GM19035 (cell line): ENCODE measurements at regions not wholly inside any gene's neighbourhood (a gene's known extent, or its start where the extent isn't known, plus 50 kb on each side); places are given as distances from the start of the nearest gene placed in this dataset.
"Not testable (repeated sequence)": the region's sequence is repeated elsewhere in the genome, so short reads cannot be mapped to it uniquely, and the experiment has no call there.

Experiments used
- ATAC-seq: cut with Tn5 transposase; IDR thresholded peaks from one replicate; pipeline ENCODE4 v1.9.1; 2021; ENCODE audit not compliant: unreplicated experiment

DNA sequence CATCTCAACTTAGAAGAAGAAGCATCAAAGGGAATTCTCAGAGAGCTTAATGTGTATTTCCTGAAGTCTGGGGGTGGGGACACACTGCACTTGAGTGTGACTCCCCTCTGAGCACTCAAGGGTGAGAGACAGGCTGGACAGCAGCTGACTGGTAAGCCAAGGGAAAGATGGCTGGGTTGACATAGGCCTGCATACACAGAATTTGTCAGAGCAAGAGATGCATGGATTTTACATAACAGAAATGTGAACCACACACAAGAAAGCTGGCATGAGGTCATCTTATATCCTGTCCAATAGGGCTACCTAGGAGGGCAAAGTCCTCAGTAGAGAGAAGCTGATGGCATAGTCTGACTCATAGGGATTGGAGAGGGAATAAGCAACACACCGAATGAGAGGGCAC lies 114.3 kb upstream of the EPB41L4A start:
- ATAC-seq: no peak

DNA sequence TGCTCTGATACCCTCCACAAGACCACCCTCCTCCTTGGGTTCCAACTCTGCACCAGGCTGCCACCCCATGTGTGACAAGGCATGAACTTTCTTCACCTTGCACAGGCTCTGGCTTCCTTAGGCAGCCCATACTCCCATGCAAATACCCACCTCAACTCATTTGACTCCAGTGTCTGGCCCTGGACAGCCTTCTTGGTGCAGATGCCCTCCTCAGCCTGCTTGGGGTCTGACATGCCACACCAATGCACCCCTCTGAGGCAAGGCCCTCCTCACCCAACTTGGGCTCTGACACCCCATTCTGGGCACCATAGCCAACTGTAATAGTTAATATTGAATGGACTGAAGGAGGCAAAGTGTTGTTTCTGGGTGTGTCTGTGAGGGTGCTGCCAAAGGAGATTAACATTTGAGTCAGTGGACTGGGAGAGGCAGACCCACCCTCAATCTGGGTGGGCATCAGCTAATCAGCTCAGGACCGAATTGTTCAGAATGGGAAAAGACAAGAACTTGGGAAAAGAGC lies 115.0 kb upstream of the EPB41L4A start:
- no peak for ATAC-seq

DNA sequence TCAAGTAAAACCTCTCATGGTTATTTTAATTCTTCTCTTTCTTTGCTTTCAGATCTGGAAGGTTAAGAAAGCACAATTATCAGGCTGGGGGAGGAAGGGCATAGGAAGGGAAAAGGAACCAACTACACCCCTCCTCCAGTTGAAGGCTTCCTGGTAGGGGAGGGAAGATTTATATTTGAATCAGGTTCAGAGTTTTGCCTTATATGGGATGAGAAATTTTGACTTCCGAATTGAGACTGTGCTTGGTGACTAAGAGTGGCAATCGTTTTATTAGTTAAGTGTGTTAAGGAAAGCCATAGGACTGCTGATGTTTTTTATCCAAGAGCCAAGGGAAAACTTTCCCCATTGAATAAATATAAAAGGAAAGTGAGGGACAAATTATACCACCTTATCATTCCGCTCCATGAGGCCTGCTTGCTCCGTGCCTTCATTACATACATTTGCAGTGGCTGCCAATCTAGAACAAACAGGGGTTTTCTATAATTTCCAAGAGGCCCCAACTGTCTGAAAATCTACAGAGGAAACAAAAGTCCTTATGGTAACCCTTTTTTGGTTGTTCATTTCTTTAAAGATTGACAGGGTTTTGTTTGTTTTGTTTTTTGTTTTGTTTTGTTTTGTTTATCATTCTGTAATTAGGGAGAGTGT lies 115.7 kb upstream of the EPB41L4A start:
- ATAC-seq: no peak

DNA sequence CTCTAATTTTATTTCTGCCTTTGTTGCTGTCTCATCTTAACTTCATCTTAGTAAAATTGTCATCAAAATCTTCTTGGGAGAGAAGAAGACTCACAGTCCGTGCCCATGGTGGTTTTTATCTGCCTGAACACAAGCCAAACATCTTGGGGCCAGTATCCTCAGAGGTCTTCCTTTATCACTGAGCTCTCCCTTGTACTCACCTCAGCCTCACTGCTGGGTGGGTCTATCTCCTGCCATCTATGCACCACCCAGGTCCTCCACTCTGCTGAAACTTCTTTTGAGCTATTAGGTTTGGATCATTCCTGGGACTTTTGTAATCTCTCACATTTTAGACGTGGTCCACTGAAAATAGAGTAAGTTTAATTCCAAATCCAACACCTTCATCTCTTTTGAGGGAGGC lies 116.3 kb upstream of the EPB41L4A start:
- ATAC-seq: no peak

DNA sequence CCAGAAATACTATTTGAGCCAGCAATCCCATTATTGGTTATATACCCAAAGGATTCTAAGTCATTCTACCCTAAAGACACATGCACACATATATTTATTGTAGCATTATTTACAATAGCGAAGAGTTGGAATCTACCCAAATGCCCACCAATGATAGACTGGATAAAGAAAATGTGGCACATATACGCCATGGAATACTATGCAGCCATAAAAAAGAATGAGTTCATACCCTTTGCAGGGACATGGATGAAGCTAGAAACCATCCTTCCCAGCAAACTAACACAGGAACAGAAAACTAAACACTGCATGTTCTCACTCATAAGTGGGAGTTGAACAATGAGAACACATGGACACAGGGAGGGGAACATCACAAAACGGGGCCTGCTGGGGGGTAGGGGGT lies 125.5 kb upstream of the EPB41L4A start:
- ATAC-seq: not testable (repeated sequence)

DNA sequence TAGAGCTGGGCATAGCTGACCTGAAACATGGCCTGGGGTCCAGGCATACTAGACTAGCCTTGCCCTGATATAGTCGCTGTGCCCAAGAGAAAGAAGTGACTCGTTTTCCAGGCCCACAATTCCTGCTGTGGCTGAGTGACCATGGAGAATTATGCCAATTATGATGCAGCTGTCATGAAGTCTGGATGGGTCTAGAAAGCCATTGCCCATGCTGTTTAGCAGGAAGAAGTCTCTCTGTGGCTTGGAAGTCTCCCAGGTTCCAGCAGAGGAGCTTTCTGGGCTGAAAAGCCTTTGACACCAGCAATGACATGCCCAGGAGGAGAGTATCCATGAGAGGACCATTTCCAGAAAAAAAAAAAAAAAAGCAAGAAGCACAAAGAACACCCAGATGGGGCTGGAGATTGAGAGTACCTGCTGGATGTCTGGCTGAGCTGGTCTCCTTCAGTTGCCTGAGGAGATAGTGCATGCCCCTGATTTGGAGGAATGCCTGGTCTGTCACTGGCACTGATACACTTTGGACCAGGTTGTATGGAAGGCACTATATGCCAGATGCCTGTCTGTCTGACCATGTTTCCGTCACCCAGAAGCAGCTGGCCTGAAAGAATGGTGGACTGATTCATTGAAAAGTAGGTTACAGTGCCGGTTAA lies 128.0 kb upstream of the EPB41L4A start:
- no peak for ATAC-seq

DNA sequence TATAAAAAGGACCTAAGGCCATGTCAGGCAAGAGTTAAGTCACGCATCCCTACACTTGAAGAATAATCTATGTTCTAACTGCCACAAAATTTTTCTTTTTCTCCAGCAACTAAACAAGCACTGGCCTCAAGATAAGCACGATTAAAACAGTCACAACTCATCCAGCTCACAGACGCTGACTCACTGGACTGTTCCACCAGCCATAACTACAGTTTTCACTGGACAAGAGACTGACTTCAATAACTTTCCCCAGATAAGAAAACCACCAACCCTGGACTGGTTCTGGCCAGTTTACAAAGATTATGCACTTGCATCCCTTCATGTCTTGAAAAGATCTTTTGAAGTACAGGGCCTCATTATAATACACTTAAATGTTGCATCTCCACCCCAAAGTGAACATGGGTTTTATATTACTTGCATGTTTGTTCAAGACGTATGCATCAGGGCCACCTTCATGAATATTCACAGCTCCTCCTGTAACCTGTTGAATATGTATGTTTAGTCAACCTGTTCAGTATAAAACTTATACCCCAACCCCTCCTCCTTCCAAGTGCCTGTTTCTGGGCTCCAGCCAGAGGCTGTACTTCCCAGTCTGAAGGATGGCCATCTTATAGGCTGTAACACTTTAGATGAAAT lies 129.3 kb upstream of the EPB41L4A start:
- ATAC-seq: no peak

DNA sequence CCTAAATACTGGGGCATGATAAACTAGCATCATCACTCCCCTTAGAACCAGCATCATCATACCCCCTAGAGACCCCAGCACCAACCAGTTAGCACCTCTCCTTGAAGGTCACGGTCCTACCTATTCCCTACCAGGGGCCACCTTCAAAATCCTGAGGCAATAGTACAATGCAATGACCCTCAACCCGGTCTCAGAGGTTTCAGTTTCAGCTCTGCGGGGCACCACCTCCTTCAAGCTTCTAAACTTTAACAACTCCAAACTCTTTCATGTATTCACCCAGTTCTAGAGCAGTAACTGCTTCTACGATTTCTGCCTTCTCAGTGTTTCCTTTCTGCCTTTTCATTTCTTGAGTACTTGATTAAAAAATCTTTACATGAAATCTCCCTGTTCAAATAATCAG lies 130.1 kb upstream of the EPB41L4A start:
- ATAC-seq: peak; percentile 64

DNA sequence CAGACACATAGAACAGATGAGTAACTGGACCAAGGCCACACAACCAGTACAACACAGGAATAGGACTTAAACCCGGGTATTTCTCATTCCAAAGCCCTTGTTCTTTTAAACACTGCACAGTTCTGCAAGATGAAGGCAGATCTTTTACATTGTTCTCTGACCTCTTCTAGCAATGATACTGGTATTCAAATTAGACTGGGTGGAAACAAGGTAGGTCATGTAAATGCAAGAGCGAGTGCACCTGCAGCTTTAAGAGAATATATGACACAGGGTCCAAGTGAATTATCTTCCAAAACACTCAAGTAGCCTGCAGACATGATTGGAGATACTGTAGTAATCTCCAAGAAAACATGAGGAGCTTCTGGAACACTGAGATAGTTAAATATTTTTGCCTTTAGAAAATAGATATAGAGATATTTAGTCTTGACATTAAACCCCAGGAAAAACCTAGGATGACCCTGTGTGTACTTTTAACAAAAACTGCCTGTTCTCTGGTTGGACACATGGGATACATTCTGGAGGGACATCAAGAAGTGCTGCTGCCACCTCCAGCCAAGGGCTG lies 130.6 kb upstream of the EPB41L4A start:
- no peak for ATAC-seq

DNA sequence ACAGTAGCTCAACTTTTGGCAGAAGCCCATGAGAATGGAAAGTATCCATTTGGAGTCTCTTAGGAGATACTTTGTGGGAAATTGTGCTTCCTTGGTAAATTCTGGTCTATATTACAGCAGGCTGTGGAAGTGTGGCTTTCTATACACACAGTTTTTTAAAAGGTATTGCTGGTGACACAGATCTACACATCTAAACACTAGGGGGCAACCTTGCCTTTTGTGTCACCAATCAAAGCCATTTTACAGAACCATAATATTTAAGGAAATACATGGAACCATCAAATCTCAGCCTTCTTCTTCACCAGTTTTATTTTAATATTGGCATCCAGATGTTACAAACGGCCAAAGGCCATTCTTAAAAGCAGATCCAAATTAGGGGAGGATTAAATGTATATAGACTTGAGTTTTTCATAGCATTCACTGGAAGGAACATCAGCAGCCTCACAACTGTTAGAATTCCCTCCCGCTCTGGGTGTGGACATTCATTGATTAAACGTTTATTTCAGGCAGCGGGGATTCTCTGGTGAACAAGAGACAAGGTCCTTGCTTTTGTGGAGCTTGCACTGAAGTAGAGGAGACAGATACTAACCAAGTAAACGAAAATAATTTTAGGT lies 132.4 kb upstream of the EPB41L4A start:
- ATAC-seq: no peak

DNA sequence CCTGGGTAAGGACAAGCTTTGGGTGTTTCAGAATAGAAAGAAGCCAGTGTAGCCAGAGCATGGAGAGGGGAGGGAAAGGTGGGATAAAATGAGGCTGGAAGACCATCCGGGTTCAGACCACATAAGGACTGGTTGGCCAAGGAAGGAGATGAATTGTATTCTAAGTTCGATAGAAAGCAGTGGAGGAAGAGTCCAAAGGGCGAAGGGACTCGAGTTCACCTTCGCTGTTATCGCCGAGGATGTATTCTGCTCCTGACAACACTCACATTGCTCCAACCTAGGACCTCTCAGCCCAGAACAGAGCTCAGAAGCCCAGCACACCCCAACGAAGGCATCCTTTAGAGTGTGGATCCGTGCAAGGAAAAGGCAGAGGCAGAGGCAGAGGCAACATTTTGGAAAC lies 133.1 kb upstream of the EPB41L4A start:
- ATAC-seq: no peak

DNA sequence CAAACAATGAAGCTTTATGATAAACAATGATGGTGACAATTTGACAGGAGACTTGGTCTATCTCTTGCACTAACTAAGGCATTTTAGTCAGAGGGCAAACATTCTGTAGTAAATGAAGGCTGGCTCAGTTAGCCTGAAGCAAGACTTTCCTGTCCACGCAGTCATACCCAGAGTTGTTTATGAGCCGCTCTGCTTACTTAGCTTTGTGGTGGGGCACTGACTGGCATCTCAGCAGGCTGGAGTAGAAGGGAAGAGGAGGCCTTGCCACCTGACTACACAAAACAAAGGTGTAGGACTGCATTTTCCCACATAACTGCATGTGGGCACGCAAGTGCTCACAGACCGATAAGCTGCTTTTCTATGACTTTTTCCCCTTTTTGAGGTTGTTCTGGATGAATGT lies 133.7 kb upstream of the EPB41L4A start:
- ATAC-seq: no peak

DNA sequence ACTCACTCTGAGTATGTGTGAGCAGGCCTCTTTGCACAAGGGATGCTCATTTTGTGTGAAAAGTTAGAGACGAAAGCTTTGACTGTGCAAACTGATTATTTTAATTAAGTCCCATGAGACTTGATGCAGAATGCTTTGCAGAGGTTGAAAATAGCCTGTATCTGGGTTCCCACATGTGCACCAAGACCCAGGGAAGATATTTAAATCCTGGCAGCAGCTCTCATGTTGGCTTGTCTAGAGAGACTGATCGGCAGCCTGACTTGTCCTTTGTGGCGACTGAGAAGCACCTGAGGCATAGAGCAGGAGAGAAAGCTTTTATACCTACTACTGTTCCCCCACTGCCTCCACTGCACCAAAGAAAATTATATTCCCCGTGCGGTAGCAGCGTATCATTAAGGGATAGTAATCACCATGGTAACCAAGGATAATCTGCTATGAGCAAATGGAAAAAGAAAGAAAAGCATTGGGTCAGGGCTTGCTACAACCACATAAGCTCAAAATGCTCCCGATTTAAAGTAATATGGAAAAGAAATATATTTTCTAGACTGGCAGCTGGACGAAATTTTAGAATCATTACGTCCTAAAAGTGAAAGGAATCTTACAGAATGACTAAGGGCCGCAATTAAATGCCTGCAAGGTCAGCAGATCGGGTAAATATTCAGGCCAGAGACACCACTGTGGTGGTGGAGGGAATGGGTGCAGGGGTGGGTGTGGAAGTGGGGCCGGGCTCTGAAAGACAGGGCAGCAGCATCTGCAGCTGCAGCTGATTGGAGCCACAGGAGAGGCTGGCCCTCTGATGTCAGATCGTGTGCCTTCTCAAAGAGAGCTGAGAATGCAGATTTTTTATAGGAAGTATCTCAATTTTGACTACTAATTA lies 135.3 kb upstream of the EPB41L4A start:
- ATAC-seq: no peak

DNA sequence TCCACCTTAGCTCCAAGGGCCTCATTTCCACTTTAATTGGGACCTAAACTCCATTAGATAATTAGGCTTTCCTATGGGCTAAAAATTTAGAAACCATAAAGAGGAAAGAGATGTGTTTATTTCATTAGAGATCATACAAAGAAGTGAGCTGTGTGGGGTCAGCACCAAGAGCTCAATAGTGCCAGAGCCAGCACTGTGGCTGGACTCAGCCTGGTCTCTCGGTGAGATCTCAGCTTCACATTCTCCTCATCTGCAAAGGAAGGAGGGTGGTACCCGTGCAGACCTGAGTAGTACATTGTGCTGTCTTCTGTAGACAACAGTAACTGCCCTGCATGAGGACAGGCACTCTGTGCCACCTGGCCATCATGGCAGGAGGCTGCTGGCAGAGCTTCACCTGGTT lies 136.1 kb upstream of the EPB41L4A start:
- no peak for ATAC-seq

DNA sequence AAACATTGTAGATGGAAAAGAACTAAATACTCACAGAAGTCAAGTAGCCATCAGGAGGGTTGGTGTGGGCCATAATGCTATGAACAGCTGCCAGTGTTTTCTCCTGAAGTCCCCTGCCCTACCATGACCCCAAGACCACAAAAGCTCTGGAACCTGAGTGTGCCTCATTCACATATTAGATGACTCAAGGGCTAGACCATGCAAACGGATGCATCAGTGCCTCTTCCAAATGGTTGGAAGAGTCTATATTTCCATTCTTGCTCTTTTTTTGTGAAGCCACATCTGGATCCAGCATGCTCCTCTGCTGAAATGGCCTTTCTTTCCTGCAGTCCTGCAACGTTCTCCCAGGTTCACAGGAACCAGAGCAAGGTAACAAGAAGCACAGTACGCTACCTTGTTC lies 136.6 kb upstream of the EPB41L4A start:
- ATAC-seq: no peak

DNA sequence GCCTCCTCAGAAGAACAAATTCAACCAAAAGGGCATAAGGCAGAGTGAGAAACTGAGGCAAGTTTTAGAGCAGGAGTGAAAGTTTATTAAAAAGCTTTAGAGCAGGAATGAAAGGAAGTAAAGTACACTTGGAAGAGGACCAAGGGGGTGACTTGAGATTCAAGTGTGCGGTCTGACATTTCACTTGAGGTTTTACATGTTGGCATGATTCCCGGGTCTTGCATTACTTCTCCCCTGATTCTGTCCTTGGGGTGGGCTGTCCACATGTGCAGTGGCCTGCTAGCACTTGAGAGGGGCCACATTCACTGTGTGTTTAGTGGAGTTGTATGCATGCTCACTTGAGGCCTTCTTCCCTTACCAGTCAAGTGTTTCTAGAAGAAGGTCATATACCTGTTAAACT lies 140.4 kb upstream of the EPB41L4A start:
- ATAC-seq: not testable (repeated sequence)

DNA sequence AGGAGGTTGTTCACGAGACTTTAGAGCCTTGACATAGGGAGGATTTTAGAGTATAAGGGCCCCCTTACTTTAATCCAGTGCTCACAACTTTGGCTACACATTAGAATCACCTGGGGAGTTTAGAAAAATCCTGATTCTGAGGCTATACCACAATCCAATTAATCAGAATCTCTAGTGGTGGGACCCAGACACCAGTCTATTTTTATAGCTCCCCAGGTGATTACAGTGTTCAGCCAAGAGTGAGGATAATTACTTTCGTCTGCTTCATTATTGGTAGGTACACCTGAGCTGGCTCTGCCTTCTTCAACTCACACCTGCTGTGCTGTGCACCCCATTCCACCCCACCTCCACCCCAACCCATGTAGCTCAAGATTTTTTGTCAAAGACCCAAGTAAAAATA lies 141.3 kb upstream of the EPB41L4A start:
- ATAC-seq: no peak

DNA sequence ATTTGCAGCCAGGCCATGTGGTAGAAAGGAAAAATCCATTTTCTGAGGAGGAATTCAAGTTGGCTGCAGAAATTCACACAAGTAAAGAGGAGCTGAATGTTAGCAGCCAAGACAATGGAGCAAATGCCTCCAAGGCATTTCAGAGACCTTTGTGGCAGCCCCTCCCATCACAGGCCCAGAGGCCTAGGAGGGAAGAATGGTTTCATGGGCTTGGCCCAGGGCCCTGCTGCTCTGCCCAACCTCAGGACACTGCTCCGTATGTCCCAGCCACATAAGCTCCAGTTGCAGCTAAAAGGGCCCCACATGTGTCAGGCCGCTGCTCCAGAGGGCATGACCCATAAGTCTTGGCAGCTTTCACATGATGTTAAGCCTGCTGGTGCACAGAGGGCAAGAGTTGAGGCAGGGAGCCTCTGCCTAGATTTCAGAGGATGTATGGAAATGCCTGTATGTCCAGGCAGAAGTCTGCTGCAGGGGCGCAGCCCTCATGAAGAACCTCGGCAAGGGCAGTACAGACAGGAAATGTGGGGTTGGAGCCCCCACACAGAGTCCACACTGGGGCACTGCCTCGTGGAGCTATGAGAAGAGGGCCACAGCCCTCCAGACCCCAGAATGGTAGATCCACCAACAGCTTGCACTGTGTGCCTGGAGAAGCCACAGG lies 144.2 kb upstream of the EPB41L4A start:
- ATAC-seq: no peak

DNA sequence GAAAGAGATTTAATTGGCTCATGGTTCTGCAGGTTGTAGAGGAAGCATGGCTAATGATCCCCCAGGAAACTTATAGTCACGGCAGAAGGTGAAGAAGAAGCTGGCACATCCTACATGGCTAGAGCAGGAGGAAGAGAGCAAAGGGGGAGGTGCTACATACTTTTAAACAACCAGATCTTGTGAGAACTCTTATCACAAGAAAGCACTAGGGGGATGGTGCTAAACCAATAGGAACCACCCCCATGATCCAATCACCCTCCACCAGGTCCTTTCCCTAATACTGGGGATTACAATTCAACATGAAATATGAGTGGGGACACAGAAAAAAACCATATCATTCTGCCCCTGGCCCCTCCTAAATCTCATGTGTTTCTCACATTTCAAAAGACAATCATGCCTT lies 147.2 kb upstream of the EPB41L4A start:
- no peak for ATAC-seq

DNA sequence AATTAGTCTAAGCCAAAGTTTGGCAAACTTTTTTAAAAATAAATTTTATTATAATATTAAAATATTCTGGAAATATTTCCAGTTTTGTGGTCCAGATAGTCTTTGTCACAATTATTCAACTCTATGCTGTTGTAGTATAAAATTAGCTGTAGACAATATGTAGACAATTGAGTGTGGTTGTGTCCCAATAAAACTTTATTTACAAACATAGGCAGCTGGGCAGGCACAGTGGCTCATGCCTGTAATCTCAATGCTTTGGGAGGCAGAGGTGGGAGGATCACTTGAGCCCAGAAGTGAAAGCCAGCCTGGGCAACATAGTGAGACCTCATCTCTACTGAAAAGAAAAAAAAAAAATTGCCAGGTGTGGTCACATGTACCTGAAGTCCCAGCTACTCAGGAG lies 150.5 kb upstream of the EPB41L4A start:
- ATAC-seq: no peak
